ENCODE measurements at regions not wholly inside any gene's neighbourhood (a gene's known extent, or its start where the extent isn't known, plus 50 kb on each side); places are given as distances from the start of the nearest gene placed in this dataset.

DNA sequence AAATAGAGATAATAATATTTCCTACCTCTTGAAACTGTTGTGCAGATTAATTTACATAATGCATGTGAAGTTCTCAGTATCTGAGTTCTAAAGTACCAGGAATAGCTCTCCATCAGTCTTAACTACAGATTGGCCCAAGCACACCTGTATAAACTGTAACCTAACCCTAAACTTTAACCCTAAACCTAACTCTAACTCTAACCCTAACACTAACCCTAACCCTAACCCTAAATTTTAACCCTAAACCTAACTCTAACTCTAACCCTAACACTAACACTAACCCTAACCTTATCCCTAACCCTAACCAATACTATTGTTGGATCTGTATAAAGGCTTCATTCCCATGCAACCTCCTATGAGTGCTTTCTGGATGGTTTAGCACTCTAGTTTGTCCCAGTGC, 1445.9 kb upstream of the TENM4 start:
- no peak for DNase-seq (ENCODE audit: extremely low spot score)
- no peak for TF ChIP-seq CTCF (IDR thresholded peaks at IDR 0.05; ENCODE audit: control extremely low read depth, extremely low read depth, low read depth, missing control alignments)
- ChIA-PET POLR2A (no interaction called here), CTCF (no interaction called here)

- TF ChIP-seq CTCF (IDR thresholded peaks at IDR 0.05; ENCODE audit: control extremely low read depth, extremely low read depth, low read depth, missing control alignments), result no peak
- POLR2A ChIA-PET, result no interaction called here
- DNase-seq (ENCODE audit: extremely low spot score), result no peak
- CTCF ChIA-PET, result interaction anchor here (1.1 to 1.6 kb wide), 3 partner anchors 14 to 20 kb away, joined by 3 to 4 read pairs (median 3); no protein-coding TSS in a partner anchor
These were observed 1432.6 kb upstream of the TENM4 start for GRCh38 chr11:80873310-80873999.

- ChIA-PET POLR2A (no interaction called here), CTCF (interaction anchor here (1.1 to 1.7 kb wide), 4 partner anchors 13 to 19 kb away, joined by 3 to 5 read pairs (median 4); no protein-coding TSS in a partner anchor)
- TF ChIP-seq CTCF (IDR thresholded peaks at IDR 0.05; ENCODE audit: control extremely low read depth, extremely low read depth, low read depth, missing control alignments), result no peak
- DNase-seq (ENCODE audit: extremely low spot score), result no peak
These were observed 1431.4 kb upstream of the TENM4 start for GRCh38 chr11:80872116-80872728.

DNA sequence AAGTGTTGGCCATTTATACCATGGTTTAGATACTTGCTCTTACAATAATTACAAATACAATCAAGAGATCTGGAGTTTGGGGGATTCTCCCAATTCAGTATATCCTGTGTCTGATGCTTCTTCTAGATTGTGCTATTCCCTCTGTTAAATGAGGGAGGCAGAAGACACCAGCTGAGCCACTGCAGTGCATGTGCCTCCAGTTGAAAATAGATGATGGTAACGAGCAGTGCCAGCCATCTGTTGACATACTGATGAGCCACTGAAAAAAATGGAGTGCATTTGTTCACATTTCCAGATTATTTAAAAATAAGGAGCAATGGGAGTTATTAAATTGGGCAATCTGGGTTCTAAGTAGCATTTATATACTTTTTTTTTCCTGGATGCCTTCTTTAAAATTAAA, 1428.0 kb upstream of the TENM4 start:
- no peak for DNase-seq (ENCODE audit: extremely low spot score)
- no peak for TF ChIP-seq CTCF (IDR thresholded peaks at IDR 0.05; ENCODE audit: control extremely low read depth, extremely low read depth, low read depth, missing control alignments)
- POLR2A ChIA-PET, result no interaction called here

GRCh38 chr11:80862011-80862410, 1421.2 kb upstream of the TENM4 start:
- POLR2A ChIA-PET, result no interaction called here
- CTCF ChIA-PET, result interaction anchor here (0.9 kb wide), 1 partner anchor 14 kb away, joined by 5 read pairs; no protein-coding TSS in a partner anchor
- no peak for DNase-seq (ENCODE audit: extremely low spot score)
- no peak for TF ChIP-seq CTCF (IDR thresholded peaks at IDR 0.05; ENCODE audit: control extremely low read depth, extremely low read depth, low read depth, missing control alignments)

More for the DNA sequence above, 1428.0 kb upstream of the TENM4 start:
- CTCF ChIA-PET, result no interaction called here

GRCh38 chr11:80861193-80861592, 1420.4 kb upstream of the TENM4 start:
- CTCF ChIA-PET, result interaction anchor here (1.1 kb wide), 1 partner anchor 31 kb away, joined by 3 read pairs; no protein-coding TSS in a partner anchor
- TF ChIP-seq CTCF (IDR thresholded peaks at IDR 0.05; ENCODE audit: control extremely low read depth, extremely low read depth, low read depth, missing control alignments), result no peak
- POLR2A ChIA-PET, result no interaction called here
- no peak for DNase-seq (ENCODE audit: extremely low spot score)
